ENCODE measurements at regions not wholly inside any gene's neighbourhood (a gene's known extent, or its start where the extent isn't known, plus 50 kb on each side); places are given as distances from the start of the nearest gene placed in this dataset.

- TF ChIP-seq CTCF (IDR thresholded peaks at IDR 0.05), result no peak
- no peak for TF ChIP-seq POLR2A (IDR thresholded peaks at IDR 0.05)
Observed at GRCh38 chr11:115766561-115766960, 262.3 kb upstream of the CADM1 start.
